ENCODE measurements at regions not wholly inside any gene's neighbourhood (a gene's known extent, or its start where the extent isn't known, plus 50 kb on each side); places are given as distances from the start of the nearest gene placed in this dataset.

- TF ChIP-seq ZNF174 (tag by site-specific recombination; IDR thresholded peaks at IDR 0.05) (no peak), ZNF248 (tag by site-specific recombination; IDR thresholded peaks at IDR 0.05) (no peak), ZSCAN30 (tag by site-specific recombination; IDR thresholded peaks at IDR 0.05) (no peak), ZNF302 (tag by site-specific recombination; IDR thresholded peaks at IDR 0.05; ENCODE audit: low read depth) (no peak)
- TF ChIP-seq, protein P1, sequence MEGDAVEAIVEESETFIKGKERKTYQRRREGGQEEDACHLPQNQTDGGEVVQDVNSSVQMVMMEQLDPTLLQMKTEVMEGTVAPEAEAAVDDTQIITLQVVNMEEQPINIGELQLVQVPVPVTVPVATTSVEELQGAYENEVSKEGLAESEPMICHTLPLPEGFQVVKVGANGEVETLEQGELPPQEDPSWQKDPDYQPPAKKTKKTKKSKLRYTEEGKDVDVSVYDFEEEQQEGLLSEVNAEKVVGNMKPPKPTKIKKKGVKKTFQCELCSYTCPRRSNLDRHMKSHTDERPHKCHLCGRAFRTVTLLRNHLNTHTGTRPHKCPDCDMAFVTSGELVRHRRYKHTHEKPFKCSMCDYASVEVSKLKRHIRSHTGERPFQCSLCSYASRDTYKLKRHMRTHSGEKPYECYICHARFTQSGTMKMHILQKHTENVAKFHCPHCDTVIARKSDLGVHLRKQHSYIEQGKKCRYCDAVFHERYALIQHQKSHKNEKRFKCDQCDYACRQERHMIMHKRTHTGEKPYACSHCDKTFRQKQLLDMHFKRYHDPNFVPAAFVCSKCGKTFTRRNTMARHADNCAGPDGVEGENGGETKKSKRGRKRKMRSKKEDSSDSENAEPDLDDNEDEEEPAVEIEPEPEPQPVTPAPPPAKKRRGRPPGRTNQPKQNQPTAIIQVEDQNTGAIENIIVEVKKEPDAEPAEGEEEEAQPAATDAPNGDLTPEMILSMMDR (tag by site-specific recombination; IDR thresholded peaks at IDR 0.05), result no peak
- TF ChIP-seq, protein P2, sequence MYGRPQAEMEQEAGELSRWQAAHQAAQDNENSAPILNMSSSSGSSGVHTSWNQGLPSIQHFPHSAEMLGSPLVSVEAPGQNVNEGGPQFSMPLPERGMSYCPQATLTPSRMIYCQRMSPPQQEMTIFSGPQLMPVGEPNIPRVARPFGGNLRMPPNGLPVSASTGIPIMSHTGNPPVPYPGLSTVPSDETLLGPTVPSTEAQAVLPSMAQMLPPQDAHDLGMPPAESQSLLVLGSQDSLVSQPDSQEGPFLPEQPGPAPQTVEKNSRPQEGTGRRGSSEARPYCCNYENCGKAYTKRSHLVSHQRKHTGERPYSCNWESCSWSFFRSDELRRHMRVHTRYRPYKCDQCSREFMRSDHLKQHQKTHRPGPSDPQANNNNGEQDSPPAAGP (tag by site-specific recombination; IDR thresholded peaks at IDR 0.05), result no peak
Observed at GRCh38 chr5:38636626-38637025, 80.2 kb upstream of the LIFR start.
